Ascending aorta (tissue), 2 donors: ENCODE measurements at regions not wholly inside any gene's neighbourhood (a gene's known extent, or its start where the extent isn't known, plus 50 kb on each side); places are given as distances from the start of the nearest gene placed in this dataset.

Source experiments
- DNase-seq, 2 donors: peaks; one replicate each; pipeline ENCODE4 v3.0.0-alpha.2; 2019; ENCODE audit warnings: low spot score in 2 of 2
- H3K27ac ChIP-seq, 2 donors: fragments of 200-600 bp; sonication (generic); one replicate each; pipeline ENCODE4 v1.5.1; 2016 to 2017; ENCODE audit warnings: mild to moderate bottlenecking in 1 of 2
- H3K27me3 ChIP-seq: fragments of 200-600 bp; sonication (generic); one replicate; pipeline ENCODE4 v1.5.1; 2017
- H3K36me3 ChIP-seq, 2 donors: fragments of 200-600 bp; sonication (generic); one replicate each; pipeline ENCODE4 v1.5.1; 2016
- H3K4me1 ChIP-seq, 2 donors: fragments of 200-600 bp; sonication (generic); one replicate each; pipeline ENCODE4 v1.5.1; 2016 to 2017; ENCODE audit warnings: mild to moderate bottlenecking in 1 of 2
- H3K4me3 ChIP-seq, 2 donors: fragments of 200-600 bp; sonication (generic); one replicate each; pipeline ENCODE4 v1.5.1; 2016 to 2017; ENCODE audit warnings: mild to moderate bottlenecking in 1 of 2
- H3K9me3 ChIP-seq, 2 donors: fragments of 200-600 bp; sonication (generic); one replicate each; pipeline ENCODE4 v1.5.1; 2016
- intact Hi-C: fragments of 100-400 bp; cut with DNase I; formaldehyde crosslinking; loops from one replicate; pipeline ENCODE4 v1.15.1; 2023
- TF ChIP-seq, protein P1 (sequence below), 3 experiments: fragments of 200-600 bp in 2 of 3; fragments of 450-650 bp in 1 of 3; sonication (generic) in 2 of 3; IDR thresholded peaks; one replicate each; pipeline ENCODE4 v1.5.1; 2016 to 2019; ENCODE audit warnings: antibody characterized with exemption in 3 of 3, mild to moderate bottlenecking in 1 of 3, moderate library complexity in 1 of 3

DNA sequence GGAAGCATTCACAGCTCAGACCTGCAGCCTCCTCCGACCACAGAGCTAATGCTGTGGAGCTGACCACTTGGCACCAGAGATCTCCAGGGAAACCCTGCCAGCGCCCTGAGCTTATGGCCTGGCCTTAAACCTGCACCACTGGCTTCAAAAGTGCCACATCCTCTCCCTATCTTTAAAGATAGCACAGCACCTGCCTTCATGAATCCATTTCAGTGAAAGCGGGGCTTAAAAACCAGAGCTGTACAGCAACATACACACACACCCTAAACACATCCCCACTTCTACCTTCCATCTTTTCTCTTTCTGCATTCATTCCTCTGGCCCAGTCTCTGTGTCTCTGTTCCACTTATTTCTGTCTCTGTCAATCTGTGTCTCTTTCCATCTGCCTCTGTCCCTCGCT, 59.8 kb upstream of the CCDC167 start:
- no peak for DNase-seq
- Histone ChIP-seq H3K4me3 (no peak overlapping the region), H3K9me3 (no peaks in the 10 kb centered on the region), H3K27me3 (no peaks in the 10 kb centered on the region), H3K36me3 (no peaks in the 10 kb centered on the region), H3K4me1 (no peaks in the 10 kb centered on the region), H3K27ac (no peak overlapping the region)
- intact Hi-C loops: no loop called here
- TF ChIP-seq, protein P1, sequence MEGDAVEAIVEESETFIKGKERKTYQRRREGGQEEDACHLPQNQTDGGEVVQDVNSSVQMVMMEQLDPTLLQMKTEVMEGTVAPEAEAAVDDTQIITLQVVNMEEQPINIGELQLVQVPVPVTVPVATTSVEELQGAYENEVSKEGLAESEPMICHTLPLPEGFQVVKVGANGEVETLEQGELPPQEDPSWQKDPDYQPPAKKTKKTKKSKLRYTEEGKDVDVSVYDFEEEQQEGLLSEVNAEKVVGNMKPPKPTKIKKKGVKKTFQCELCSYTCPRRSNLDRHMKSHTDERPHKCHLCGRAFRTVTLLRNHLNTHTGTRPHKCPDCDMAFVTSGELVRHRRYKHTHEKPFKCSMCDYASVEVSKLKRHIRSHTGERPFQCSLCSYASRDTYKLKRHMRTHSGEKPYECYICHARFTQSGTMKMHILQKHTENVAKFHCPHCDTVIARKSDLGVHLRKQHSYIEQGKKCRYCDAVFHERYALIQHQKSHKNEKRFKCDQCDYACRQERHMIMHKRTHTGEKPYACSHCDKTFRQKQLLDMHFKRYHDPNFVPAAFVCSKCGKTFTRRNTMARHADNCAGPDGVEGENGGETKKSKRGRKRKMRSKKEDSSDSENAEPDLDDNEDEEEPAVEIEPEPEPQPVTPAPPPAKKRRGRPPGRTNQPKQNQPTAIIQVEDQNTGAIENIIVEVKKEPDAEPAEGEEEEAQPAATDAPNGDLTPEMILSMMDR (IDR thresholded peaks at IDR 0.05): no peak

DNA sequence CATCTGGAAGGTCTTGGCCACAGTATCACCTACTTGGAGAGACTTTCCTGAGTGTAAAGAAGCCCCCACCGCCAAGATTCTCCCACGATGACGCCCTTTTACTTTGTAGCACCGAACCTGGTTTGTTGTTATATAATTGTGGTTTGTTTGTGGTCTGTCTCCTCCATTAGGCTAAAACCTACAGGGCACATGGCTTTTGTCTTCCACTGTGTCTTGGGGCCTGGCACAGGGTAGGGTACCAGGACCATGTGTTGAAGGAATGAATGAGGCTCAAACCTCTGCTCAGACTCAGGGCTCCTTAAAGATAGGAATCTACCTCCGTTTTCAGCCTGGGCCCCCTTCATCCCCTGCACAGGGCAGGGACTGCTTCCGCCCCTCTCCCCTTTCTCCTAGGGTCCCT, 59.4 kb upstream of the CCDC167 start:
- TF ChIP-seq, protein P1 (IDR thresholded peaks at IDR 0.05): no peak
- H3K36me3 ChIP-seq: no peaks in the 10 kb centered on the region
- no peak overlapping the region for H3K27ac ChIP-seq
- no peaks in the 10 kb centered on the region for H3K4me1 ChIP-seq
- intact Hi-C loops: no loop called here
- no peaks in the 10 kb centered on the region for H3K27me3 ChIP-seq
- H3K9me3 ChIP-seq: no peaks in the 10 kb centered on the region
- no peak overlapping the region for H3K4me3 ChIP-seq
- no peak for DNase-seq

DNA sequence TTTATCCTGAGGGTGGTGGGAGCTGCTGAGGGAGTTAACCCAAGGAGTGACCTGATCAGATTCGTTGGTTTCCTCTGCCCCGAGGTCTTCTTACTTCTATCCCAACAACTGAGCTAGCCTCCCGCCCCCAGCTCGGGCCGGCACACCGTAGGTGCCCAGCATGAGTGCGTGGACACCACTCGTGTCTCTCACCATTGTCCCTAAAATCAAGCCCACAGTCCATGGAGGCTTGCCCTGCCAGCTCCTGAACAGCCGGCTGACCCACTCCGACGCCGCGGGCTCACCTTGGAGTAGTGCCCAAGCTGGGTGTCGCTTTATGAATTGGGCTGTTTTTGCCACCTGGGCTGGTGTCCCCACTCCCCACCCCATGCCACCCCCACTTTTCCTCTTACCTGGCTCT, 59.0 kb upstream of the CCDC167 start:
- H3K4me1 ChIP-seq: peaks cover 0 to under 1% of the 10 kb centered on the region in 2 donors
- TF ChIP-seq, protein P1 (IDR thresholded peaks at IDR 0.05): no peak
- H3K27me3 ChIP-seq: no peaks in the 10 kb centered on the region
- no peak for DNase-seq
- no peaks in the 10 kb centered on the region for H3K36me3 ChIP-seq
- intact Hi-C loops: no loop called here
- no peak overlapping the region for H3K4me3 ChIP-seq
- H3K27ac ChIP-seq: no peak overlapping the region
- H3K9me3 ChIP-seq: no peaks in the 10 kb centered on the region

DNA sequence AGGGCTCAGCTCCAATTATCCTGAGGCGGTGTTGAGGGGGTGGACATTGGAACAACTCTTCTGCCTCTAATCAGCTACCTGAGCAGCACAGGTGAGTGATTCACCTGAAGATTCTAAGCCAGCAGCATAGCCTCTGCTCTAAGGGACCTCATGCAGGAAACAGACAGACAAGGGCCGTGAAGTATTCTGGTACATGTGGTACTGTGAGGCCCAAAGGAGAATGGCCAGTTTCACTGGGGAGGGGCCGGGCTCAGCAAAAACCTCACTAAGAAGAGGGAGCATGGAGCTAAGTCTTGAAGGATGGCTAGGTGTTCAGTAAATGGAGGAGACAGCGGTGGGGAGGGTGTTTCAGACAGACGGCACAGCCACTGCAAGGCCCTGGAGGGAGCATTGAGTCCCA, 58.5 kb upstream of the CCDC167 start:
- no peaks in the 10 kb centered on the region for H3K27me3 ChIP-seq
- no peak overlapping the region for H3K4me3 ChIP-seq
- no peaks in the 10 kb centered on the region for H3K9me3 ChIP-seq
- no peaks in the 10 kb centered on the region for H3K36me3 ChIP-seq
- no peak for DNase-seq
- intact Hi-C loops: no loop called here
- peaks cover 0 to 4% of the 10 kb centered on the region in 2 donors for H3K4me1 ChIP-seq
- H3K27ac ChIP-seq: no peak overlapping the region
- TF ChIP-seq, protein P1 (IDR thresholded peaks at IDR 0.05): no peak

DNA sequence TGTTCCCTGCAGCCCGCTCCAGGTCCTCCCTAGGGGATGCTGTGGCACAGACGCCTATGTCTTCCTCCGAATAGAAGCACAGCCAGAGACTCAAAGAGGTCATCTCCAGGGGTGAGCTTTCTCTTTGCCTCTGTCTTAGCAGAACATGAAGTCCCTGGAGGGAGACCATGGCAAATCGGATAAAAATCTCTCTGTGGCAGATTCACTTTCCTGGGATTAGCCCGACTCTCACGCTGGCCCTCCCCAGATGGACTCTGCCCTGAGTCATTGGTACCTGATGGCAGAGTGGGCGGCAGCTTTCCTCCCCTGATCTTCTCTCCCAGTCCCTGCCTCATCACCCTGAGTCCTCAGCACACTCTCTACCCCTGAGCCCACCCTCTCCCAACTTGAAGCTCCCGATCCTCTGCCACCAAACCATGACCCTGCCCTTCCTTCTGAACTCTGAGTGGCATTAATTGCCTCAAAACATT, 58.0 kb upstream of the CCDC167 start:
- TF ChIP-seq, protein P1 (IDR thresholded peaks at IDR 0.05): no peak
- intact Hi-C loops: no loop called here
- Histone ChIP-seq H3K27ac (no peak overlapping the region), H3K9me3 (no peaks in the 10 kb centered on the region), H3K36me3 (no peaks in the 10 kb centered on the region), H3K4me3 (no peak overlapping the region), H3K4me1 (peaks cover 0 to 7% of the 10 kb centered on the region in 2 donors), H3K27me3 (no peaks in the 10 kb centered on the region)
- no peak for DNase-seq
